ENCODE measurements at regions not wholly inside any gene's neighbourhood (a gene's known extent, or its start where the extent isn't known, plus 50 kb on each side); places are given as distances from the start of the nearest gene placed in this dataset.
A peak's percentile ranks its signal among the peaks of the same experiment; 100 is the strongest.

- Histone ChIP-seq H3K4me1 (peaks cover 4 to 19% (median 12%) of the 10 kb centered on the region in 4 donors), H3K36me3 (no peaks in the 10 kb centered on the region), H3K9me3 (no peaks in the 10 kb centered on the region), H3K4me3 (no peak overlapping the region), H3K27me3 (no peaks in the 10 kb centered on the region), H3K27ac (replicated peaks in 1 of 4) (no peak overlapping the region)
- no peak for DNase-seq (ENCODE audit: extremely low spot score)
- 85% methylated on average over 2 of the region's 2 CpGs for WGBS
- intact Hi-C loops (cut with DNase I), result loop anchor here (5.0 kb wide), 1 partner anchor 904 kb away; no protein-coding TSS in a partner anchor
- no peak for TF ChIP-seq POLR2A (IDR thresholded peaks at IDR 0.05; ENCODE audit: low read depth)
- no peak for TF ChIP-seq POLR2AphosphoS5 (IDR thresholded peaks at IDR 0.05)
- TF ChIP-seq CTCF (IDR thresholded peaks at IDR 0.05), result no peak
- no peak for TF ChIP-seq EP300 (IDR thresholded peaks at IDR 0.05)
Observed at GRCh38 chr9:13448482-13448881, 169.0 kb upstream of the MPDZ start.

- intact Hi-C loops (cut with DNase I), result loop anchor here (5.0 kb wide), 1 partner anchor 904 kb away; no protein-coding TSS in a partner anchor
- DNase-seq (ENCODE audit: extremely low spot score), result no peak
- Histone ChIP-seq H3K36me3 (no peaks in the 10 kb centered on the region), H3K4me3 (no peak overlapping the region), H3K27me3 (no peaks in the 10 kb centered on the region), H3K27ac (replicated peaks in 1 of 4) (peak overlapping the region in 2 of 4 donors; percentile 3 to 12), H3K4me1 (peaks cover 6 to 23% (median 14%) of the 10 kb centered on the region in 4 donors), H3K9me3 (no peaks in the 10 kb centered on the region)
- no peak for TF ChIP-seq POLR2A (IDR thresholded peaks at IDR 0.05; ENCODE audit: low read depth)
- TF ChIP-seq EP300 (IDR thresholded peaks at IDR 0.05), result no peak
- no peak for TF ChIP-seq POLR2AphosphoS5 (IDR thresholded peaks at IDR 0.05)
- TF ChIP-seq CTCF (IDR thresholded peaks at IDR 0.05), result no peak
- 26% methylated on average over 3 of the region's 3 CpGs for WGBS
Observed at GRCh38 chr9:13447843-13448422, 168.4 kb upstream of the MPDZ start.

GRCh38 chr9:13446938-13447842, 167.7 kb upstream of the MPDZ start:
- intact Hi-C loops (cut with DNase I), result loop anchor here (5.0 kb wide), 1 partner anchor 905 kb away; no protein-coding TSS in a partner anchor
- no peak for DNase-seq (ENCODE audit: extremely low spot score)
- Histone ChIP-seq H3K36me3 (no peaks in the 10 kb centered on the region), H3K27me3 (no peaks in the 10 kb centered on the region), H3K27ac (replicated peaks in 1 of 4) (peak overlapping the region in 3 of 4 donors; percentile 3 to 49 (median 15)), H3K4me1 (peaks cover 6 to 23% (median 14%) of the 10 kb centered on the region in 4 donors), H3K9me3 (no peaks in the 10 kb centered on the region), H3K4me3 (peak overlapping the region in 3 of 4 donors; percentile 8 to 14 (median 13))
- TF ChIP-seq POLR2A (IDR thresholded peaks at IDR 0.05; ENCODE audit: low read depth) (no peak), EP300 (IDR thresholded peaks at IDR 0.05) (no peak), CTCF (IDR thresholded peaks at IDR 0.05) (peak in 2 of 3 experiments; percentile 31 to 33), POLR2AphosphoS5 (IDR thresholded peaks at IDR 0.05) (no peak)
- 32% methylated on average over 5 of the region's 5 CpGs for WGBS

- H3K9me3 ChIP-seq, result no peaks in the 10 kb centered on the region
- peak overlapping the region in 2 of 4 donors; percentile 6 to 14 for H3K4me3 ChIP-seq
- peaks cover 6 to 23% (median 14%) of the 10 kb centered on the region in 4 donors for H3K4me1 ChIP-seq
- H3K27ac ChIP-seq (replicated peaks in 1 of 4), result peak overlapping the region; percentile 10 to 49 (median 14)
- H3K36me3 ChIP-seq, result no peaks in the 10 kb centered on the region
- intact Hi-C loops (cut with DNase I), result loop anchor here (5.0 kb wide), 1 partner anchor 906 kb away; no protein-coding TSS in a partner anchor
- no peak for DNase-seq (ENCODE audit: extremely low spot score)
- no peaks in the 10 kb centered on the region for H3K27me3 ChIP-seq
- 75% methylated on average over 8 of the region's 8 CpGs for WGBS
- TF ChIP-seq POLR2AphosphoS5 (IDR thresholded peaks at IDR 0.05), result no peak
Observed at GRCh38 chr9:13446286-13446937, 166.9 kb upstream of the MPDZ start.

Measured in esophagus muscularis mucosa (tissue), 4 donors.